AG08395 (cell line): ENCODE measurements at regions not wholly inside any gene's neighbourhood (a gene's known extent, or its start where the extent isn't known, plus 50 kb on each side); places are given as distances from the start of the nearest gene placed in this dataset.

Experiments used
- DNase-seq: peaks from one replicate; pipeline ENCODE4 v3.0.0; 2012; ENCODE audit warnings: mixed read lengths, low spot score

- no peak for DNase-seq
Measured at GRCh38 chr18:73852789-73853549, 294.7 kb downstream of the FBXO15 start.

- no peak for DNase-seq
Measured at GRCh38 chr18:73850782-73851181, 296.9 kb downstream of the FBXO15 start.

DNA sequence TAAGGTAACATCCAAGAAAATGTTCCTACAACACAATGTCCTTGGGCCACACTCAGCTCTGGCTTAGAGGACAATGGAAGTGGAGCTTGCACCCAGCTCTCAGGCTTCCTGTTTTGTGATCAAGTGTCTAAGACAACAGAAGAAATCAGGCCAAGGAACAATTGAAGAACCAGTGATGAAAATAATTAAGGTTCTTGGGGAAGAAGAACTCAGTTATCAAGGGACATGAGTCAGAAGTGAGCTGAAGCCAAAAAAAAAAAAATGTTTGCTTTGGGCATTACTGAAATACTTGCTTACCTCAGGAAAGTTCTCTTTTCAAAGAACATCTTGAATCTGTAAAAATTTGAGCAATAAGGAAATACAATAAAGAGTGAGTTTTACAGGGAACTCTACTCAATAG is 299.0 kb downstream of the FBXO15 start:
- DNase-seq = no peak

DNA sequence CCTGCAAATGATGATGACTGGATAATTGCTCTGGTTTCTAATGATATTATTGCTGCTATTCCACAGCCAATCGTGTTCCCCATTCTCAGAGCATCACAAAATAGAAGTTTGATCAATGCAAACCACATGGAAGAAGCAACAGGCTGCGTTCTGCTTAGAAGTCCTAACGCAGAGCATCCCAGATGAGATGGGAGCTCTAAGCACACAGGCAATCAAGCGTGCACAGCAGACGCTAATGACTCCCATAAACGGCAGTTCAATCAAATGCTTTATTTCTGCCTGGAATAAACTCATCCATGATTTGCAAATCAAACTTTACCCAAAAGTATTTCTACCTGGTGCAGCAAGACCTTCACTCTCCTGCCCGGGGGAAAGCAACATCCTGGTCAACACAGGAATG is 304.2 kb downstream of the FBXO15 start:
- no peak for DNase-seq

DNA sequence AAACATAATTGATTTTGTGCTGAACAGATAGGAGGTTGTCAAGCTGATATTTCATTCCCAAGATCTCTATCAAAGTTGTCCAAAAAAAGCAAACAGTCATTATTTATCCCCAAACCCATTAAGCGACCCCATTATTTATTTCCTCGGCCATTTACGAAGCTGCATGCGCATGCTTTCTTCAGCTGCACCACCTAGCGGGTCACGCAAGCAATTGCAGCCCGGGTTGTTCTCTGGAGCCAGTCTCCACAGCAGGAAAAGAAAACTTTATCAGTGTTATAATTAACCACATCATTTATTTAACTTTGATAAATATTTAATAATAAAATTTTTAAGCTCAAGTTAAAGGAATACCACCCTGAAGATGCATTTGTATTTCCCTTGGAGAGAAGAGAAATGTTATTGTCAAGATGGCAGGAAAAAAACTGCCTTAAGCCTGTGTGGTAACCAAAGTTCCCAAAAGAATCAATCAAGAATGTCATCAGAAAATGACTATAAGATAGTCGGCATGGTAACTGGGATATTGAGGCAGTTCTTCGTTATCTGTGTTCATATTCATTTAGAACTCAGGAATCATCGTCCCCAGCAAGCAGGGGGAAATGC is 304.7 kb downstream of the FBXO15 start:
- peak; percentile 39 for DNase-seq

GRCh38 chr18:73841661-73842060 is 306.0 kb downstream of the FBXO15 start:
- DNase-seq = no peak

GRCh38 chr18:73840319-73840945 is 307.2 kb downstream of the FBXO15 start:
- no peak for DNase-seq

DNA sequence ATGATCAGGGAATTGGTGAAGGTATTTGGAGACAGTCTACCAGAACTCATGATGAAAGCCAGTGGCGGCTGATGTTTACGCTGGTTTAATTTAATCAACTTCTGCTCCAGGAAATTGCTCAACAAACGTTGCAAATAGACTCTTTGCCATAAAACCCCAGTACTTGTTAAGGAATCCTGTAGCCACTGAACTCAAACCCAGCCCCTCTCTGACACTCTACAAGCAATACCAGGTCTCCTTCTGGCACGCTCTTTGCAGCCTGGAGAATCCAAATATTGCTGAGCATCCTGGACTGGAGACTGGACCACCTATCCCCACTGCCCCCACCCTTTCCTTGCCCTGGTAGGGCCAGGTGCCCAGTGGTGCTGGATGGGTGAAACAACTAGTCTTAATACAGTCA is 308.2 kb downstream of the FBXO15 start:
- DNase-seq = no peak

DNA sequence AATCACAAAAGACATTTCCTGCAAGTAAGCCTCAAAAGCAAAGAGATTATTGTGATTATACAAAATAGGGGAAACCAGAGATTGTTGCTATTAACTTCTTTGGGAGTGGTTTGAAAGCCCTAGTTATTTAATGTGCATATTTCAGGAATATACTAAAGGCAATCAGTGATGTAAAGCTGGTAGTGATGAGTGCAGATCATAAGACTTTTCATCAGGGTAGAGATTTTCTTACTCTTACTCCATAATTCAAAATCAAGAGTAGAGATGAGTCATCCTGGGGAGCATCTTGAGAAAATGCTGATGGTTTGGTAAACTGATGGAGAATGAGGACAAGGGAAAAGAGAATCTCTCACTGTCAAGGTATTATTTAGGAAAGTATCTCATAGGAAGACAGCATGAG is 309.5 kb downstream of the FBXO15 start:
- DNase-seq = no peak

DNA sequence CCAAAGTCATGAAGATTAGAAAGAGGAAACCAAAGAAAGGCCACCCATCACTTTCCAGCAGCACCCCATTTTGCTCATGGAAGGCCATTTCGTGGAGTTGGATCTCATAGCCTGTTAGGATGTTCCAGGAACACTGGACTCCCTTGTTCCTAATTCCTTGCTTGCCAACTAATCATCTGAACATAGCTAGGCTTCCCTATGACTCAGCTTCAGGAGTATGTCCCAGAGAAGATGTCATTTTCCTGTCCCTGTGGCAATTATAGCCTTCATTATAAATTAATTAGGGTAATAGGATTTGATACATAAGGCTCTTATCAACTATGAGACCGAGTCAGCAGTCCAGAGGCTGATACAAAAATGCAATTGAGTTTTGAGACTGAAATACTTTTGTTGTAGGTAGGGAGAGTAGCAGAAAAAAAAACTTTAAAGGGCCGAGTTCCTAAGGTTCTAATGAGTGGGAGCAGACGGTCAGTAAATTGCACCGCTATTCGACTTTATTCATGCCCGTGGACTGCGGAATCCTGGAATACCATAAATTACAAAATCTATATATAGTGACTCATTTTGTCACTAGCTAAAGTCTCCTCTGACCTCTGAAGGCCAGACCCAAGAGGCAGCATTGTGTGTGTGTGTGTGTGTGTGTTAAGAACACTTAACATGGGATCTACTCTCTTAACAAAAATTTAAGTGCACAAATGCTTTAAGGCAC is 311.8 kb downstream of the FBXO15 start:
- DNase-seq = no peak

- DNase-seq = no peak
Measured at GRCh38 chr18:73835039-73835438, 312.6 kb downstream of the FBXO15 start.

- no peak for DNase-seq
Measured at GRCh38 chr18:73831688-73832087, 315.9 kb downstream of the FBXO15 start.

DNA sequence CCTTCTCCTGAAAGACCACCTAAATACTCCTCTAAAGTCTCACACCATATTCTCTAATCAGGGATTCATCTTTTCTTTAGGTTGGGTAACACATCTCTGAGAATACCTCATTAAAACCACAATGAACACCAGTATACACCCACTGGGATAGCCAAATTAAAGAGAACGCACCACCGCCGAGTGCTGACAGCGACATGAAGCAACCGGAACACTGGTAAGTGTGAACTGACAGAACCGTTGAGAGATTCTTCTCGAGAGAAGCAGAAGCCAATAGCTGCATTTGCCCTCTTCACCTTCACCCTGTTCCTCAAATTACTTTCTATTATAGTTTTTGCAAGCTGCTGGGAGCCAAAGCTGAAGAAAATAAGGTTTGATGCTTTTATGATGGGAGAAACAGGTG is 318.5 kb downstream of the FBXO15 start:
- DNase-seq = no peak

DNA sequence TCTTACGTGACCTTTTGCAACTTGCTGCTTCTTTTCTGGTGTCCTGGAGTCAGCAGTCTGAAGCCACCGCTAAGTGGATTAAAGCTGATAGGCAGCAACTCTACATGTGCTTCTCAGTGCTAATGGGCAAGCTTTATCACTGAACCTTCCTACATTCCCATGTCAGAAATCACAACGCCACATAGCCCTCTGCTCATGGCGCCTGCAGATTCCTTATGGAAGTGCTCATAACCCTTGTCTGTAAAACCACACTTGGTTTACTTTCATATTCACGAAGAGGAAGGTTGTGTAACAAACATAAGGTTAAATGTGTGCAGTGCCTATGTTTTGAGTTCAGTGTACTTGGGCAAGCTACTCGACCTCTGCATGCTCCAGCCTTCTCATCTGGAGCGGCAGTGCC is 319.8 kb downstream of the FBXO15 start:
- DNase-seq = no peak

DNA sequence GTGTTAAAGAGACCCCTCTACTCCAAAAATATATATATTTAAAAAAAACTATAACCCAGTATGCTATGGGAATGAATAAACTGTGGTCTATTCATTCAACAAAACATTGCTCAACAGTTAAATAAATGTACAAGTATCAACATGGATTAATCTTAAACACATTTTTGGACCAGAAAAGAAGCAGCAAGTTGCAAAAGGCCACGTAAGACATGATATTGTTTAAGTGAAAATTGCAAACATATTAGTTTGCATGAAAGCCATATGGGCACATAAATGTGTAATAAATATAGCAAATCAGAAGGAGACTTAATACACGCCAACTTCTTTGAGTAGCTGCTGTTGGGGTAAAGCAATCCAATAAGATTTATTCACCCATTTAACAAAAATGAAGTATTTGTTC is 321.5 kb downstream of the FBXO15 start:
- DNase-seq = no peak

GRCh38 chr18:73824671-73825070 is 323.0 kb downstream of the FBXO15 start:
- no peak for DNase-seq

- DNase-seq = no peak
Measured at GRCh38 chr18:73812423-73812822, 335.2 kb downstream of the FBXO15 start.

- no peak for DNase-seq
Measured at GRCh38 chr18:73807551-73808192, 340.0 kb downstream of the FBXO15 start.

GRCh38 chr18:73805991-73806390 is 341.6 kb downstream of the FBXO15 start:
- no peak for DNase-seq

DNA sequence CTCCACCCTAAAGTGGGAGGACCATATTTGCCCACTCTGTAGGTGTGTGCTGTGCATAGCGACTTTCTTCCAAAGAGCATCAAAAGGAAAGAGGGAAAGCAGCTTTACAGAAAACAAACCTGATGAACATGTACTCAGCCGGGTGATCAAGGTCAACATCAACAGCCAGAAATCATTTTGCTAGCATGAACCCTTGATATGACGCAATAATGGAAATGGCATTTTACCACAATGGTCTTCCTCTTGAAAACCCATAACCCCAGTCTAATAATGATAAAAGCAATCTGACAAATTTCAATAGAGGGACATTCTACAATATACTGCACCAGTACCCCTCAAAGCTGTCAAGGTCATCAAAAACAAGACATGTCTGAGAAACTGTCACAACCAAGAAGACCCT is 350.2 kb downstream of the FBXO15 start:
- DNase-seq = no peak

DNA sequence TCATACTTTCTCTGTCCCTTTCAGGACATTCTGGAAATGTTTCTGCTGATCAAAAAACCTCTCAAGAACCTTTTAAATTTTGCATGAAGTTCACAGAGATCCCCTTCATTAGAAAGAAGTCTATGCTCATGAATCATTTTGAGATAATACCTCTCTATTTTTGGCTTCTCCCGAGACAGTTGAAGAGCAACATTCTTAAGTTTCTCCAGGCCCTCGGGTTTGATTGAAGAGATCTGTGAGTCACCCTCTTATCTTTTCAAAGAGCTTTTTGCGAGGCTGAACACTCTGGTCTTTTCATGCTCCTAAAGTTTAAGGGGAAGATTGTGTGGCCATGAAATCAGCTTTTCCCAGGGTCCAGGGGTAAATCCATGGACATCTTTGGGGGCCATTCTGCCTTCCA is 354.2 kb downstream of the FBXO15 start:
- no peak for DNase-seq

- no peak for DNase-seq
Measured at GRCh38 chr18:73791081-73791480, 356.6 kb downstream of the FBXO15 start.
